ENCODE measurements at regions not wholly inside any gene's neighbourhood (a gene's known extent, or its start where the extent isn't known, plus 50 kb on each side); places are given as distances from the start of the nearest gene placed in this dataset.

DNA sequence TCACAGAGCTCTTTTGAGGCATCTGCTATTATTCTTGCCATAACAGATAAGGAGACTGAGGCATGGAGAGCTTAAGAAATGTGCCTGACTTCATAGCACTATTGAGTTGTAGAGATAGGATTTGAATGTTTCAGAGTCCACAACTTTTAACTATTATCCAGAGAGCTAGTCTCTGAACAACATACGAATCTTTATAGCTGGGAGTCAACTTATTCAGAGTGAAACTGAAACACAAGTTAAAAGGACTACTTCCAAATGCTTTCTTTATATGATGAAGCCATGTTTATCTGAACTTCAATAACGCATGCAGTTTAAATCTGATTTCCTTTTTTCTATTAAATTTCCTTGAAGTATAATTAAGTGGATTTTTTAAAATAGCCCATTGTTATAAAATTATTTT, 268.8 kb downstream of the IKZF2 start:
- TF ChIP-seq CTCF (conservative IDR thresholded peaks at IDR 0.05; ENCODE audit: low read length) = no peak
- no peak for TF ChIP-seq EZH2phosphoT487 (IDR thresholded peaks at IDR 0.05; ENCODE audit: borderline replicate concordance)
